WTC11 (cell line): ENCODE measurements at regions not wholly inside any gene's neighbourhood (a gene's known extent, or its start where the extent isn't known, plus 50 kb on each side); places are given as distances from the start of the nearest gene placed in this dataset.

Source experiments
- ATAC-seq: fragments of 200-7000 bp; cut with Tn5 transposase; 2 replicates; pipeline ENCODE4 v1.10.0; 2021; ENCODE audit warnings: mild to moderate bottlenecking, moderate library complexity
- CTCF ChIA-PET: fragments of 300-600 bp; sonication (Branson Sonifier 250); formaldehyde crosslinking; loops from one replicate; lab custom pipeline; 2021; ENCODE audit warnings: antibody characterized with exemption; lab: Charles Lee
- POLR2A ChIA-PET: fragments of 350-600 bp; sonication (Branson Sonifier 250); formaldehyde crosslinking; loops from one replicate; lab custom pipeline; 2021; ENCODE audit warnings: antibody characterized with exemption; lab: Charles Lee
- DNase-seq: peaks from one replicate; pipeline ENCODE4 v3.0.0; 2021; ENCODE audit warnings: low spot score
- H3K27ac Mint-ChIP-seq: 2 replicates; pipeline ENCODE4 v1.8.0; 2021; ENCODE audit warnings: mixed read lengths
- H3K27me3 Mint-ChIP-seq: 2 replicates; pipeline ENCODE4 v1.8.0; 2021; ENCODE audit warnings: low read depth, mild to moderate bottlenecking, moderate library complexity, mixed read lengths
- H3K36me3 Mint-ChIP-seq: 2 replicates; pipeline ENCODE4 v1.8.0; 2021; ENCODE audit warnings: mixed read lengths
- H3K4me1 Mint-ChIP-seq: 2 replicates; pipeline ENCODE4 v1.8.0; 2022; ENCODE audit warnings: mixed read lengths
- H3K4me3 Mint-ChIP-seq: 2 replicates; pipeline ENCODE4 v1.8.0; 2021; ENCODE audit warnings: mild to moderate bottlenecking, moderate library complexity, mixed read lengths
- H3K9me3 Mint-ChIP-seq: 2 replicates; pipeline ENCODE4 v1.8.0; 2021; ENCODE audit warnings: mixed read lengths
- ARID4B ChIP-seq: sonication (generic); formaldehyde crosslinking; IDR thresholded peaks from 2 replicates; pipeline ENCODE4 v1.8.0; 2023; ENCODE audit warnings: missing genetic modification reagents, mild to moderate bottlenecking, borderline replicate concordance
- CBFB ChIP-seq: sonication (generic); formaldehyde crosslinking; IDR thresholded peaks from 2 replicates; pipeline ENCODE4 v1.8.1; 2022; ENCODE audit warnings: mild to moderate bottlenecking, low read depth, missing genetic modification reagents
- CDX4 ChIP-seq: fragments of 250-450 bp; sonication (Bioruptor Pico); IDR thresholded peaks from 2 replicates; pipeline ENCODE4 v1.9.0; 2021; ENCODE audit warnings: moderate library complexity, mild to moderate bottlenecking, inconsistent platforms, borderline replicate concordance
- FOXJ3 ChIP-seq: sonication (generic); formaldehyde crosslinking; IDR thresholded peaks from 2 replicates; pipeline ENCODE4 v1.9.0; 2021; ENCODE audit warnings: missing genetic modification reagents, mild to moderate bottlenecking, borderline replicate concordance
- FOXK1 ChIP-seq: sonication (generic); formaldehyde crosslinking; IDR thresholded peaks from 2 replicates; pipeline ENCODE4 v1.8.0; 2022; ENCODE audit warnings: mild to moderate bottlenecking, moderate library complexity, missing genetic modification reagents
- HMGA2 ChIP-seq: fragments of 250-450 bp; sonication (Bioruptor Pico); IDR thresholded peaks from 2 replicates; pipeline ENCODE4 v1.4.0; 2021; ENCODE audit warnings: mild to moderate bottlenecking, moderate library complexity
- JUN ChIP-seq: sonication (generic); formaldehyde crosslinking; IDR thresholded peaks from 2 replicates; pipeline ENCODE4 v1.8.0; 2023; ENCODE audit warnings: mild to moderate bottlenecking, missing genetic modification reagents
- NFATC4 ChIP-seq: fragments of 250-450 bp; sonication (Bioruptor Pico); IDR thresholded peaks from 2 replicates; pipeline ENCODE4 v1.9.0; 2021; ENCODE audit warnings: mild to moderate bottlenecking
- NR1H2 ChIP-seq: sonication (generic); formaldehyde crosslinking; IDR thresholded peaks from 2 replicates; pipeline ENCODE4 v1.9.0; 2021; ENCODE audit warnings: mild to moderate bottlenecking, moderate library complexity, missing genetic modification reagents
- RORB ChIP-seq: fragments of 250-450 bp; sonication (Bioruptor Pico); IDR thresholded peaks from 2 replicates; pipeline ENCODE4 v1.9.0; 2021; ENCODE audit warnings: mild to moderate bottlenecking
- SOX15 ChIP-seq: fragments of 250-450 bp; sonication (Bioruptor Pico); IDR thresholded peaks from 2 replicates; pipeline ENCODE4 v1.9.0; 2021; ENCODE audit warnings: mild to moderate bottlenecking
- TCF7 ChIP-seq: sonication (generic); formaldehyde crosslinking; IDR thresholded peaks from 2 replicates; pipeline ENCODE4 v1.8.0; 2022; ENCODE audit warnings: mild to moderate bottlenecking, low read depth, missing genetic modification reagents, moderate library complexity
- ZNF317 ChIP-seq: sonication (generic); formaldehyde crosslinking; IDR thresholded peaks from 2 replicates; pipeline ENCODE4 v1.8.1; 2023; ENCODE audit warnings: low read depth, mild to moderate bottlenecking, moderate library complexity, missing genetic modification reagents, borderline replicate concordance
- ZNF416 ChIP-seq: fragments of 250-450 bp; sonication (Bioruptor Pico); IDR thresholded peaks from 2 replicates; pipeline ENCODE4 v1.9.0; 2021; ENCODE audit warnings: mild to moderate bottlenecking, inconsistent platforms
- TF ChIP-seq, protein P1 (sequence below): sonication (generic); formaldehyde crosslinking; IDR thresholded peaks from 2 replicates; pipeline ENCODE4 v1.8.0; 2022; ENCODE audit warnings: mild to moderate bottlenecking, missing genetic modification reagents
- TF ChIP-seq, protein P2 (sequence below): fragments of 250-450 bp; sonication (Bioruptor Pico); IDR thresholded peaks from 2 replicates; pipeline ENCODE4 v2.1.2; 2022; ENCODE audit warnings: mild to moderate bottlenecking, moderate library complexity
- TF ChIP-seq, protein P3 (sequence below): sonication (generic); formaldehyde crosslinking; IDR thresholded peaks from 2 replicates; pipeline ENCODE4 v1.8.0; 2023; ENCODE audit warnings: mild to moderate bottlenecking, missing genetic modification reagents
- TF ChIP-seq, protein P4 (sequence below): fragments of 250-450 bp; sonication (Bioruptor Pico); IDR thresholded peaks from 2 replicates; pipeline ENCODE4 v1.8.0; 2021; ENCODE audit warnings: mild to moderate bottlenecking
- TF ChIP-seq, protein P5 (sequence below): sonication (generic); formaldehyde crosslinking; IDR thresholded peaks from 2 replicates; pipeline ENCODE4 v1.8.1; 2022; ENCODE audit warnings: low read depth, mild to moderate bottlenecking, moderate library complexity, missing genetic modification reagents, borderline replicate concordance
- TF ChIP-seq, protein P6 (sequence below): sonication (generic); formaldehyde crosslinking; IDR thresholded peaks from 2 replicates; pipeline ENCODE4 v1.8.1; 2023; ENCODE audit warnings: mild to moderate bottlenecking, moderate library complexity, missing genetic modification reagents

- DNase-seq = peak; percentile 75
- H3K36me3 Mint-ChIP-seq = peaks cover 18% of the 10 kb centered on the region
- peaks cover 4% of the 10 kb centered on the region; the same call in 1 of the 2 replicates for H3K4me1 Mint-ChIP-seq
- ChIA-PET CTCF (interaction anchor here (1.3 kb wide), 1 partner anchor 322 kb away, joined by 3 read pairs; no protein-coding TSS in a partner anchor), POLR2A (no interaction called here)
- H3K27me3 Mint-ChIP-seq = peaks cover 16% of the 10 kb centered on the region
- H3K4me3 Mint-ChIP-seq = no peak overlapping the region
- no peak for TF ChIP-seq JUN (CRISPR knock-in tag)
- TF ChIP-seq FOXJ3 = no peak
- TF ChIP-seq, protein P1, sequence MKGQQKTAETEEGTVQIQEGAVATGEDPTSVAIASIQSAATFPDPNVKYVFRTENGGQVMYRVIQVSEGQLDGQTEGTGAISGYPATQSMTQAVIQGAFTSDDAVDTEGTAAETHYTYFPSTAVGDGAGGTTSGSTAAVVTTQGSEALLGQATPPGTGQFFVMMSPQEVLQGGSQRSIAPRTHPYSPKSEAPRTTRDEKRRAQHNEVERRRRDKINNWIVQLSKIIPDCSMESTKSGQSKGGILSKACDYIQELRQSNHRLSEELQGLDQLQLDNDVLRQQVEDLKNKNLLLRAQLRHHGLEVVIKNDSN (CRISPR knock-in tag) = no peak
- TF ChIP-seq ZNF317 (CRISPR knock-in tag) = no peak
- no peak for TF ChIP-seq HMGA2 (CRISPR knock-in tag)
- TF ChIP-seq TCF7 (CRISPR knock-in tag) = no peak
- no peak for TF ChIP-seq FOXK1
- TF ChIP-seq, protein P2, sequence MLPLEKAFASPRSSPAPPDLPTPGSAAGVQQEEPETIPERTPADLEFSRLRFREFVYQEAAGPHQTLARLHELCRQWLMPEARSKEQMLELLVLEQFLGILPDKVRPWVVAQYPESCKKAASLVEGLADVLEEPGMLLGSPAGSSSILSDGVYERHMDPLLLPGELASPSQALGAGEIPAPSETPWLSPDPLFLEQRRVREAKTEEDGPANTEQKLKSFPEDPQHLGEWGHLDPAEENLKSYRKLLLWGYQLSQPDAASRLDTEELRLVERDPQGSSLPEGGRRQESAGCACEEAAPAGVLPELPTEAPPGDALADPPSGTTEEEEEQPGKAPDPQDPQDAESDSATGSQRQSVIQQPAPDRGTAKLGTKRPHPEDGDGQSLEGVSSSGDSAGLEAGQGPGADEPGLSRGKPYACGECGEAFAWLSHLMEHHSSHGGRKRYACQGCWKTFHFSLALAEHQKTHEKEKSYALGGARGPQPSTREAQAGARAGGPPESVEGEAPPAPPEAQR (CRISPR knock-in tag) = no peak
- TF ChIP-seq, protein P3, sequence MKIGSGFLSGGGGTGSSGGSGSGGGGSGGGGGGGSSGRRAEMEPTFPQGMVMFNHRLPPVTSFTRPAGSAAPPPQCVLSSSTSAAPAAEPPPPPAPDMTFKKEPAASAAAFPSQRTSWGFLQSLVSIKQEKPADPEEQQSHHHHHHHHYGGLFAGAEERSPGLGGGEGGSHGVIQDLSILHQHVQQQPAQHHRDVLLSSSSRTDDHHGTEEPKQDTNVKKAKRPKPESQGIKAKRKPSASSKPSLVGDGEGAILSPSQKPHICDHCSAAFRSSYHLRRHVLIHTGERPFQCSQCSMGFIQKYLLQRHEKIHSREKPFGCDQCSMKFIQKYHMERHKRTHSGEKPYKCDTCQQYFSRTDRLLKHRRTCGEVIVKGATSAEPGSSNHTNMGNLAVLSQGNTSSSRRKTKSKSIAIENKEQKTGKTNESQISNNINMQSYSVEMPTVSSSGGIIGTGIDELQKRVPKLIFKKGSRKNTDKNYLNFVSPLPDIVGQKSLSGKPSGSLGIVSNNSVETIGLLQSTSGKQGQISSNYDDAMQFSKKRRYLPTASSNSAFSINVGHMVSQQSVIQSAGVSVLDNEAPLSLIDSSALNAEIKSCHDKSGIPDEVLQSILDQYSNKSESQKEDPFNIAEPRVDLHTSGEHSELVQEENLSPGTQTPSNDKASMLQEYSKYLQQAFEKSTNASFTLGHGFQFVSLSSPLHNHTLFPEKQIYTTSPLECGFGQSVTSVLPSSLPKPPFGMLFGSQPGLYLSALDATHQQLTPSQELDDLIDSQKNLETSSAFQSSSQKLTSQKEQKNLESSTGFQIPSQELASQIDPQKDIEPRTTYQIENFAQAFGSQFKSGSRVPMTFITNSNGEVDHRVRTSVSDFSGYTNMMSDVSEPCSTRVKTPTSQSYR (CRISPR knock-in tag) = no peak
- no peak for TF ChIP-seq NFATC4 (CRISPR knock-in tag)
- TF ChIP-seq ARID4B = no peak
- no peak for TF ChIP-seq ZNF416 (CRISPR knock-in tag)
- no peak for TF ChIP-seq NR1H2 (CRISPR knock-in tag)
- TF ChIP-seq, protein P4, sequence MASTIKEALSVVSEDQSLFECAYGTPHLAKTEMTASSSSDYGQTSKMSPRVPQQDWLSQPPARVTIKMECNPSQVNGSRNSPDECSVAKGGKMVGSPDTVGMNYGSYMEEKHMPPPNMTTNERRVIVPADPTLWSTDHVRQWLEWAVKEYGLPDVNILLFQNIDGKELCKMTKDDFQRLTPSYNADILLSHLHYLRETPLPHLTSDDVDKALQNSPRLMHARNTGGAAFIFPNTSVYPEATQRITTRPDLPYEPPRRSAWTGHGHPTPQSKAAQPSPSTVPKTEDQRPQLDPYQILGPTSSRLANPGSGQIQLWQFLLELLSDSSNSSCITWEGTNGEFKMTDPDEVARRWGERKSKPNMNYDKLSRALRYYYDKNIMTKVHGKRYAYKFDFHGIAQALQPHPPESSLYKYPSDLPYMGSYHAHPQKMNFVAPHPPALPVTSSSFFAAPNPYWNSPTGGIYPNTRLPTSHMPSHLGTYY (CRISPR knock-in tag) = no peak
- TF ChIP-seq CDX4 (CRISPR knock-in tag) = no peak
- no peak for TF ChIP-seq CBFB
- TF ChIP-seq SOX15 (CRISPR knock-in tag) = no peak
- TF ChIP-seq RORB = no peak
- TF ChIP-seq, protein P5, sequence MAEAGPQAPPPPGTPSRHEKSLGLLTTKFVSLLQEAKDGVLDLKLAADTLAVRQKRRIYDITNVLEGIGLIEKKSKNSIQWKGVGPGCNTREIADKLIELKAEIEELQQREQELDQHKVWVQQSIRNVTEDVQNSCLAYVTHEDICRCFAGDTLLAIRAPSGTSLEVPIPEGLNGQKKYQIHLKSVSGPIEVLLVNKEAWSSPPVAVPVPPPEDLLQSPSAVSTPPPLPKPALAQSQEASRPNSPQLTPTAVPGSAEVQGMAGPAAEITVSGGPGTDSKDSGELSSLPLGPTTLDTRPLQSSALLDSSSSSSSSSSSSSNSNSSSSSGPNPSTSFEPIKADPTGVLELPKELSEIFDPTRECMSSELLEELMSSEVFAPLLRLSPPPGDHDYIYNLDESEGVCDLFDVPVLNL (CRISPR knock-in tag) = no peak
- TF ChIP-seq, protein P6, sequence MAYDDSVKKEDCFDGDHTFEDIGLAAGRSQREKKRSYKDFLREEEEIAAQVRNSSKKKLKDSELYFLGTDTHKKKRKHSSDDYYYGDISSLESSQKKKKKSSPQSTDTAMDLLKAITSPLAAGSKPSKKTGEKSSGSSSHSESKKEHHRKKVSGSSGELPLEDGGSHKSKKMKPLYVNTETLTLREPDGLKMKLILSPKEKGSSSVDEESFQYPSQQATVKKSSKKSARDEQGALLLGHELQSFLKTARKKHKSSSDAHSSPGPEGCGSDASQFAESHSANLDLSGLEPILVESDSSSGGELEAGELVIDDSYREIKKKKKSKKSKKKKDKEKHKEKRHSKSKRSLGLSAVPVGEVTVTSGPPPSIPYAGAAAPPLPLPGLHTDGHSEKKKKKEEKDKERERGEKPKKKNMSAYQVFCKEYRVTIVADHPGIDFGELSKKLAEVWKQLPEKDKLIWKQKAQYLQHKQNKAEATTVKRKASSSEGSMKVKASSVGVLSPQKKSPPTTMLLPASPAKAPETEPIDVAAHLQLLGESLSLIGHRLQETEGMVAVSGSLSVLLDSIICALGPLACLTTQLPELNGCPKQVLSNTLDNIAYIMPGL = no peak
- peak; percentile 88 for ATAC-seq
- H3K27ac Mint-ChIP-seq = no peak overlapping the region
- H3K9me3 Mint-ChIP-seq = peaks cover 8% of the 10 kb centered on the region
Measured at GRCh38 chr20:30811885-30812671, 445.4 kb upstream of the DEFB115 start.
